GM23338 (cell line): ENCODE measurements at regions not wholly inside any gene's neighbourhood (a gene's known extent, or its start where the extent isn't known, plus 50 kb on each side); places are given as distances from the start of the nearest gene placed in this dataset.

Experiments
- EZH2 ChIP-seq: fragments of 200-600 bp; sonication (generic); IDR thresholded peaks from one replicate; pipeline ENCODE4 v1.8.0; 2017; ENCODE audit warnings: antibody characterized with exemption, mild to moderate bottlenecking, low read depth; ENCODE audit not compliant: unreplicated experiment
- EZH2phosphoT487 ChIP-seq: fragments of 200-600 bp; sonication (generic); IDR thresholded peaks from one replicate; pipeline ENCODE4 v1.8.1; 2018; ENCODE audit warnings: antibody characterized with exemption; ENCODE audit not compliant: unreplicated experiment

GRCh38 chrX:40155589-40156469 lies 58.1 kb upstream of the BCOR start:
- TF ChIP-seq EZH2phosphoT487 (no peak), EZH2 (no peak)
